Caco-2 (cell line): ENCODE measurements at regions not wholly inside any gene's neighbourhood (a gene's known extent, or its start where the extent isn't known, plus 50 kb on each side); places are given as distances from the start of the nearest gene placed in this dataset.

Source experiments
- BruUV-seq: library from RNA; stranded (reverse); fragments of 400-500 nt; replicated peaks from 2 replicates; lab custom pipeline; 2021; lab: Mats Ljungman, UMichigan
- CTCF ChIA-PET: fragments of 300-600 bp; sonication (Branson Sonifier 250); formaldehyde crosslinking; loops from one replicate; lab custom pipeline; 2022; ENCODE audit warnings: antibody characterized with exemption; lab: Charles Lee
- POLR2A ChIA-PET: fragments of 300-600 bp; sonication (Branson Sonifier 250); formaldehyde crosslinking; loops from one replicate; lab custom pipeline; 2022; ENCODE audit warnings: antibody characterized with exemption; lab: Charles Lee
- DNase-seq, 2 experiments: peaks; one replicate each; pipeline versions ENCODE4 v3.0.0 to v3.0.0-alpha.2; 2020 to 2022
- H3K27me3 ChIP-seq: replicated peaks from 2 replicates; pipeline ENCODE4 v1.6.0; 2011; ENCODE audit warnings: low read length; ENCODE audit not compliant: control insufficient read depth, insufficient read depth
- H3K36me3 ChIP-seq: 2 replicates; pipeline ENCODE4 v1.5.1; 2011; ENCODE audit warnings: low read length; ENCODE audit not compliant: control insufficient read depth, insufficient read depth
- H3K4me1 ChIP-seq: fragments of 250-450 bp; sonication (Bioruptor Pico); 2 replicates; pipeline ENCODE4 v1.5.1; 2020; ENCODE audit warnings: mild to moderate bottlenecking
- H3K4me3 ChIP-seq: 2 replicates; pipeline ENCODE4 v1.5.1; 2011; ENCODE audit warnings: low read depth, mild to moderate bottlenecking, control low read depth, low read length
- H3K9me3 ChIP-seq: fragments of 250-450 bp; sonication (Bioruptor Pico); 2 replicates; pipeline ENCODE4 v1.5.1; 2020; ENCODE audit warnings: mild to moderate bottlenecking, moderate library complexity
- H3K27ac Mint-ChIP-seq: one replicate; pipeline ENCODE4 v1.8.0; 2022; ENCODE audit warnings: mixed read lengths; ENCODE audit not compliant: unreplicated experiment
- H3K27me3 Mint-ChIP-seq: one replicate; pipeline ENCODE4 v1.8.0; 2022; ENCODE audit warnings: mixed read lengths; ENCODE audit not compliant: insufficient read depth, unreplicated experiment
- H3K36me3 Mint-ChIP-seq: one replicate; pipeline ENCODE4 v1.8.0; 2022; ENCODE audit warnings: mild to moderate bottlenecking, mixed read lengths; ENCODE audit not compliant: insufficient read depth, unreplicated experiment
- H3K4me1 Mint-ChIP-seq: one replicate; pipeline ENCODE4 v1.8.0; 2022; ENCODE audit warnings: low read depth, mixed read lengths; ENCODE audit not compliant: unreplicated experiment
- H3K4me3 Mint-ChIP-seq: one replicate; pipeline ENCODE4 v1.8.0; 2022; ENCODE audit warnings: mild to moderate bottlenecking, moderate library complexity, mixed read lengths; ENCODE audit not compliant: unreplicated experiment
- H3K9me3 Mint-ChIP-seq: one replicate; pipeline ENCODE4 v1.8.0; 2022; ENCODE audit warnings: mixed read lengths; ENCODE audit not compliant: unreplicated experiment
- intact Hi-C: fragments of 100-400 bp; cut with micrococcal nuclease; formaldehyde crosslinking; loops from one replicate; pipeline ENCODE4 v1.10.0; 2022; ENCODE audit not compliant: unreplicated experiment
- TF ChIP-seq, protein P1 (sequence below), 2 experiments: fragments of 200-600 bp in 1 of 2; IDR thresholded peaks; 1 replicate in 1 of 2; 2 replicates in 1 of 2; pipeline versions ENCODE4 v1.5.1 to v1.8.0; 2011 to 2022; ENCODE audit warnings: antibody characterized with exemption in 1 of 2, control low read depth in 1 of 2, inconsistent platforms in 1 of 2, low read depth in 1 of 2, low read length in 1 of 2, mild to moderate bottlenecking in 1 of 2, moderate library complexity in 1 of 2; ENCODE audit not compliant: insufficient read depth in 1 of 2, severe bottlenecking in 1 of 2, unreplicated experiment in 1 of 2

DNA sequence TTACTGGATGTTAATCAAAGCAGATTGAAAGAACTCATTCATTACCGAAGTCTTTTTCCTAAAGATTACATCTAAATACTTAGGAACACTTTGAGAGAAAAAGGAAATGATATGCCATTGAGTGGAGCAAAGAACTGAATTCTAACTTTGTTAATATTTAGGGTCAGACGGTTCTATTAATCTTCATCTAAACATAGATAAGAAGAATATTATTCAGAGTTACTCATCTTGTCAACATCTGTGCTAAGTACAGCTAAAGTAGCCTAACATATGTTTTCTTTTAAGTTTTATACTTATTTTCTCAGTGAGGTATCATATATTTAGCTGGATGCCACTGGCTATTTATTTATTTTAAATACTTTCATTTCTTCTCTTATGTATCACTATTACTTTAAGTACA, 1763.7 kb downstream of the EFNA5 start:
- H3K4me3 Mint-ChIP-seq, result no peak overlapping the region
- DNase-seq, result no peak
- POLR2A ChIA-PET, result no interaction called here
- H3K9me3 ChIP-seq, result no peaks in the 10 kb centered on the region; the same call in 1 of the 2 replicates
- CTCF ChIA-PET, result no interaction called here
- no peaks in the 10 kb centered on the region for H3K27me3 Mint-ChIP-seq
- intact Hi-C loops, result no loop called here
- no peak overlapping the region for H3K27ac Mint-ChIP-seq
- H3K36me3 Mint-ChIP-seq, result no peaks in the 10 kb centered on the region
- no peaks in the 10 kb centered on the region for H3K9me3 Mint-ChIP-seq
- no peaks in the 10 kb centered on the region for H3K4me1 ChIP-seq
- H3K36me3 ChIP-seq, result no peaks in the 10 kb centered on the region
- TF ChIP-seq, protein P1, sequence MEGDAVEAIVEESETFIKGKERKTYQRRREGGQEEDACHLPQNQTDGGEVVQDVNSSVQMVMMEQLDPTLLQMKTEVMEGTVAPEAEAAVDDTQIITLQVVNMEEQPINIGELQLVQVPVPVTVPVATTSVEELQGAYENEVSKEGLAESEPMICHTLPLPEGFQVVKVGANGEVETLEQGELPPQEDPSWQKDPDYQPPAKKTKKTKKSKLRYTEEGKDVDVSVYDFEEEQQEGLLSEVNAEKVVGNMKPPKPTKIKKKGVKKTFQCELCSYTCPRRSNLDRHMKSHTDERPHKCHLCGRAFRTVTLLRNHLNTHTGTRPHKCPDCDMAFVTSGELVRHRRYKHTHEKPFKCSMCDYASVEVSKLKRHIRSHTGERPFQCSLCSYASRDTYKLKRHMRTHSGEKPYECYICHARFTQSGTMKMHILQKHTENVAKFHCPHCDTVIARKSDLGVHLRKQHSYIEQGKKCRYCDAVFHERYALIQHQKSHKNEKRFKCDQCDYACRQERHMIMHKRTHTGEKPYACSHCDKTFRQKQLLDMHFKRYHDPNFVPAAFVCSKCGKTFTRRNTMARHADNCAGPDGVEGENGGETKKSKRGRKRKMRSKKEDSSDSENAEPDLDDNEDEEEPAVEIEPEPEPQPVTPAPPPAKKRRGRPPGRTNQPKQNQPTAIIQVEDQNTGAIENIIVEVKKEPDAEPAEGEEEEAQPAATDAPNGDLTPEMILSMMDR (IDR thresholded peaks at IDR 0.05; ENCODE audit: insufficient read depth in 1 of 2, low read depth in 1 of 2, low read length in 1 of 2, severe bottlenecking in 1 of 2, unreplicated experiment in 1 of 2), result no peak
- no peaks in the 10 kb centered on the region for H3K27me3 ChIP-seq
- no peak overlapping the region for H3K4me3 ChIP-seq
- no TSS peak for BruUV-seq
- no peaks in the 10 kb centered on the region for H3K4me1 Mint-ChIP-seq

- no peak for DNase-seq
- H3K27ac Mint-ChIP-seq, result no peak overlapping the region
- H3K4me3 Mint-ChIP-seq, result no peak overlapping the region
- Histone ChIP-seq H3K4me3 (no peak overlapping the region), H3K9me3 (no peaks in the 10 kb centered on the region; the same call in 1 of the 2 replicates), H3K4me1 (no peaks in the 10 kb centered on the region), H3K27me3 (no peaks in the 10 kb centered on the region), H3K36me3 (no peaks in the 10 kb centered on the region)
- ChIA-PET CTCF (no interaction called here), POLR2A (no interaction called here)
- H3K36me3 Mint-ChIP-seq, result no peaks in the 10 kb centered on the region
- H3K4me1 Mint-ChIP-seq, result no peaks in the 10 kb centered on the region
- H3K27me3 Mint-ChIP-seq, result peaks cover 3% of the 10 kb centered on the region
- TF ChIP-seq, protein P1 (IDR thresholded peaks at IDR 0.05; ENCODE audit: insufficient read depth in 1 of 2, low read depth in 1 of 2, low read length in 1 of 2, severe bottlenecking in 1 of 2, unreplicated experiment in 1 of 2), result no peak
- H3K9me3 Mint-ChIP-seq, result no peaks in the 10 kb centered on the region
- no TSS peak for BruUV-seq
- intact Hi-C loops, result no loop called here
Observed at GRCh38 chr5:105905392-105905791, 1765.3 kb downstream of the EFNA5 start.

DNA sequence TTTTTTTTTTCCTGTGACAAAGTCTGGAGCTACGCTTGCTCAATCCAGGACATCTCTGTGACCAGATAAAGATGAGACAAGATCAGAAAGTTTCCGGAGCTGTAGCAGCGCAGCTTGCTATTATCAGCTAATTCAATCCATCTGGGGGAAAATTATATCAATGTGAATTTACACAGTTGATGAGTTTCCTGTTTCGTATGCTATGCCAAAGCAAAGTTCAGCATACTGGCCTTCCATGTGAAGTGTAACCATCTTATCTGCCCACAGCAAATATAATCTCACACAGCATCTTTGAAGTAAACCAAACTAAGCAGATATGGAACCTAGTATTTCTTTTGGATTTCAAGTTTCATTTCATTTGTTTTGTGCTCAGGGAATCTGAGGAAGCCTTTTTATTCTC, 1767.7 kb downstream of the EFNA5 start:
- intact Hi-C loops, result no loop called here
- no TSS peak for BruUV-seq
- Histone ChIP-seq H3K36me3 (no peaks in the 10 kb centered on the region), H3K27me3 (no peaks in the 10 kb centered on the region), H3K4me1 (0 out of 2 replicates have a peak, but pooled peaks cover under 1% of the 10 kb centered on the region), H3K4me3 (no peak overlapping the region), H3K9me3 (no peaks in the 10 kb centered on the region; the same call in 1 of the 2 replicates)
- Mint-ChIP-seq H3K27me3 (peaks cover 3% of the 10 kb centered on the region), H3K27ac (no peak overlapping the region), H3K4me1 (no peaks in the 10 kb centered on the region), H3K9me3 (no peaks in the 10 kb centered on the region), H3K4me3 (no peak overlapping the region), H3K36me3 (no peaks in the 10 kb centered on the region)
- TF ChIP-seq, protein P1 (IDR thresholded peaks at IDR 0.05; ENCODE audit: insufficient read depth in 1 of 2, low read depth in 1 of 2, low read length in 1 of 2, severe bottlenecking in 1 of 2, unreplicated experiment in 1 of 2), result no peak
- POLR2A ChIA-PET, result no interaction called here
- CTCF ChIA-PET, result no interaction called here
- no peak for DNase-seq
